ENCODE measurements at regions not wholly inside any gene's neighbourhood (a gene's known extent, or its start where the extent isn't known, plus 50 kb on each side); places are given as distances from the start of the nearest gene placed in this dataset.

- Histone ChIP-seq H3K9ac (ENCODE audit: extremely low read depth, insufficient read length, low read length) (no peak overlapping the region), H2BK5ac (ENCODE audit: insufficient read length, low read length) (no peak overlapping the region), H2BK15ac (ENCODE audit: low read depth, low read length) (no peak overlapping the region), H4K5ac (ENCODE audit: insufficient read length, low read depth, low read length) (no peak overlapping the region), H3K4me2 (ENCODE audit: insufficient read depth, insufficient read length, low read length) (no peak overlapping the region), H3K79me2 (ENCODE audit: insufficient read depth, low read length) (no peaks in the 10 kb centered on the region), H3K27me3 (ENCODE audit: insufficient read depth, low read length) (no peaks in the 10 kb centered on the region), H3K4ac (ENCODE audit: low read depth, low read length) (no peak overlapping the region), H3T11ph (ENCODE audit: low read length) (no peak overlapping the region), H3K23ac (ENCODE audit: insufficient read length, low read depth, low read length) (no peak overlapping the region), H3K79me1 (ENCODE audit: insufficient read depth, low read depth, low read length, poor library complexity, severe bottlenecking) (no peaks in the 10 kb centered on the region), H2AFZ (ENCODE audit: low read length) (no peak overlapping the region), H3K56ac (ENCODE audit: insufficient read length, low read depth, low read length) (no peak overlapping the region), H2BK12ac (ENCODE audit: insufficient read length, low read depth, low read length) (no peak overlapping the region), H3K27ac (ENCODE audit: insufficient read length, low read depth, low read length) (no peak overlapping the region), H4K91ac (ENCODE audit: insufficient read length, low read depth, low read length) (no peak overlapping the region), H3K14ac (ENCODE audit: insufficient read depth, low read length) (no peak overlapping the region), H3K23me2 (ENCODE audit: insufficient read length, low read depth, low read length, poor library complexity, severe bottlenecking) (no peaks in the 10 kb centered on the region), H2AK5ac (ENCODE audit: insufficient read length, low read length) (no peak overlapping the region), H3K18ac (ENCODE audit: insufficient read length, low read depth, low read length) (no peak overlapping the region), H3K9me3 (ENCODE audit: control insufficient read depth, low read depth, low read length) (no peaks in the 10 kb centered on the region), H4K8ac (replicated peaks; ENCODE audit: insufficient read length, low read depth, low read length) (no peak overlapping the region), H2BK120ac (ENCODE audit: low read depth, low read length, poor library complexity, severe bottlenecking) (no peak overlapping the region), H3K4me1 (ENCODE audit: insufficient read depth, low read length) (no peaks in the 10 kb centered on the region), H4K20me1 (ENCODE audit: control insufficient read depth, insufficient read depth, insufficient read length) (no peaks in the 10 kb centered on the region), H2BK20ac (ENCODE audit: low read depth, low read length, poor library complexity, severe bottlenecking) (no peak overlapping the region)
- no peak for DNase-seq
- Mint-ChIP-seq H3K9me3 (peaks cover 7 to 33% of the 10 kb centered on the region in 2 experiments), H3K4me3 (no peak overlapping the region), H3K4me1 (no peaks in the 10 kb centered on the region), H3K27ac (no peak overlapping the region), H3K27me3 (ENCODE audit: low read depth) (no peaks in the 10 kb centered on the region; the same call in 1 of the 2 replicates), H3K36me3 (ENCODE audit: insufficient read depth in 1 of 3, low read depth in 3 of 3) (no peaks in the 10 kb centered on the region)
- TF ChIP-seq CTCF (conservative IDR thresholded peaks at IDR 0.05) = no peak
- no CpG with 5 or more reads among the region's 1 CpG for WGBS (ENCODE audit: extremely low coverage, insufficient read length, low lambda C conversion rate)
Observed at GRCh38 chrX:22634751-22635150, 362.0 kb downstream of the CBLL2 start.
